CD14-positive monocyte (primary cell): ENCODE measurements at regions not wholly inside any gene's neighbourhood (a gene's known extent, or its start where the extent isn't known, plus 50 kb on each side); places are given as distances from the start of the nearest gene placed in this dataset.

Experiments used
- DNase-seq, 3 donors: peaks; one replicate each; pipeline ENCODE4 v3.0.0-alpha.2; 2011 to 2022
- H2AFZ ChIP-seq: 2 replicates; pipeline ENCODE4 v1.6.0; 2012; ENCODE audit warnings: mild to moderate bottlenecking, low read depth, low read length, inconsistent platforms; ENCODE audit not compliant: insufficient read depth, poor library complexity, severe bottlenecking
- H3K27ac ChIP-seq, 2 donors: 1 replicate in 1 of 2; 2 replicates in 1 of 2; pipeline ENCODE4 v1.5.1; 2012 to 2013; ENCODE audit warnings: low read length in 2 of 2, control low read depth in 1 of 2, inconsistent platforms in 1 of 2, low read depth in 1 of 2, mild to moderate bottlenecking in 1 of 2
- H3K27me3 ChIP-seq, 2 donors: one replicate each; pipeline versions ENCODE4 v1.6.0 to v1.6.1; 2011 to 2013; ENCODE audit warnings: low read length in 2 of 2; ENCODE audit not compliant: control insufficient read depth in 2 of 2, insufficient read depth in 2 of 2
- H3K36me3 ChIP-seq, 2 donors: replicated peaks in 1 of 2; 1 replicate in 1 of 2; 2 replicates in 1 of 2; pipeline versions ENCODE4 v1.5.1 to v1.6.1; 2012 to 2013; ENCODE audit warnings: low read length in 2 of 2, control low read depth in 1 of 2, inconsistent platforms in 1 of 2, mild to moderate bottlenecking in 1 of 2; ENCODE audit not compliant: insufficient read depth in 2 of 2, control insufficient read depth in 1 of 2
- H3K4me1 ChIP-seq, 2 donors: 1 replicate in 1 of 2; 2 replicates in 1 of 2; pipeline versions ENCODE4 v1.5.1 to v1.6.1; 2012 to 2013; ENCODE audit warnings: low read length in 2 of 2, control low read depth in 1 of 2, inconsistent platforms in 1 of 2, mild to moderate bottlenecking in 1 of 2, moderate library complexity in 1 of 2; ENCODE audit not compliant: insufficient read depth in 2 of 2, control insufficient read depth in 1 of 2
- H3K4me2 ChIP-seq: replicated peaks from 2 replicates; pipeline ENCODE3; 2012; ENCODE audit warnings: low read length, moderate library complexity, mild to moderate bottlenecking; ENCODE audit not compliant: poor library complexity, severe bottlenecking; ENCODE audit errors: extremely low read depth
- H3K4me3 ChIP-seq, 3 experiments: fragments of 200-600 bp in 1 of 3; sonication (generic) in 1 of 3; replicated peaks in 1 of 3; 1 replicate in 2 of 3; 2 replicates in 1 of 3; pipeline ENCODE4 v1.5.1; 2011 to 2013; ENCODE audit warnings: low read length in 3 of 3, mild to moderate bottlenecking in 3 of 3, control low read depth in 2 of 3, low read depth in 2 of 3, inconsistent platforms in 1 of 3, moderate library complexity in 1 of 3
- H3K79me2 ChIP-seq: 2 replicates; pipeline ENCODE4 v1.6.0; 2012; ENCODE audit warnings: mild to moderate bottlenecking, control low read depth, inconsistent platforms, low read length, moderate library complexity; ENCODE audit not compliant: insufficient read depth
- H3K9ac ChIP-seq: 2 replicates; pipeline ENCODE4 v1.6.0; 2017; ENCODE audit warnings: low read length, mild to moderate bottlenecking; ENCODE audit not compliant: insufficient read depth, poor library complexity, severe bottlenecking
- H3K9me3 ChIP-seq, 2 donors: replicated peaks in 1 of 2; 1 replicate in 1 of 2; 2 replicates in 1 of 2; pipeline versions ENCODE4 v1.5.1 to v1.6.1; 2012 to 2013; ENCODE audit warnings: low read length in 2 of 2, control low read depth in 1 of 2; ENCODE audit not compliant: control insufficient read depth in 1 of 2, insufficient read depth in 1 of 2
- H4K20me1 ChIP-seq: 2 replicates; pipeline ENCODE4 v1.6.0; 2012; ENCODE audit warnings: mild to moderate bottlenecking, low read length, control low read depth, moderate library complexity; ENCODE audit not compliant: insufficient read depth
- H3K27ac Mint-ChIP-seq, 7 donors: one replicate each; pipeline ENCODE4 v1.8.0; 2020; ENCODE audit warnings: mild to moderate bottlenecking in 7 of 7, mixed read lengths in 7 of 7, moderate library complexity in 6 of 7, inconsistent platforms in 2 of 7
- H3K27me3 Mint-ChIP-seq, 3 donors: one replicate each; pipeline ENCODE4 v1.8.0; 2021 to 2022; ENCODE audit warnings: low read depth in 3 of 3, mild to moderate bottlenecking in 3 of 3, mixed read lengths in 3 of 3, moderate library complexity in 3 of 3, inconsistent platforms in 1 of 3
- H3K36me3 Mint-ChIP-seq, 2 donors: one replicate each; pipeline ENCODE4 v1.8.0; 2020; ENCODE audit warnings: mixed read lengths in 2 of 2, inconsistent platforms in 1 of 2, mild to moderate bottlenecking in 1 of 2
- H3K4me1 Mint-ChIP-seq: one replicate; pipeline ENCODE4 v1.8.0; 2020; ENCODE audit warnings: mild to moderate bottlenecking, mixed read lengths
- H3K4me3 Mint-ChIP-seq, 2 donors: one replicate each; pipeline ENCODE4 v1.8.0; 2020; ENCODE audit warnings: mild to moderate bottlenecking in 2 of 2, mixed read lengths in 2 of 2, moderate library complexity in 1 of 2
- H3K9me3 Mint-ChIP-seq, 7 donors: one replicate each; pipeline ENCODE4 v1.8.0; 2020 to 2022; ENCODE audit warnings: mixed read lengths in 7 of 7, mild to moderate bottlenecking in 6 of 7, moderate library complexity in 6 of 7, inconsistent platforms in 2 of 7
- WGBS: methylation state at CpG from one replicate; pipeline ENCODE4 v1.1.5; 2013; ENCODE audit warnings: missing lambda C conversion rate; ENCODE audit not compliant: insufficient coverage; 5-methylcytosine and 5-hydroxymethylcytosine counted together
- intact Hi-C, 2 donors: fragments of 100-400 bp; cut with micrococcal nuclease; formaldehyde crosslinking; loops; one replicate each; pipeline versions ENCODE4 v1.15.0 to v1.15.1; 2023
- TF ChIP-seq, protein P1 (sequence below): fragments of 200-600 bp; IDR thresholded peaks from one replicate; pipeline ENCODE4 v1.8.0; 2022; ENCODE audit warnings: antibody characterized with exemption, mild to moderate bottlenecking

DNA sequence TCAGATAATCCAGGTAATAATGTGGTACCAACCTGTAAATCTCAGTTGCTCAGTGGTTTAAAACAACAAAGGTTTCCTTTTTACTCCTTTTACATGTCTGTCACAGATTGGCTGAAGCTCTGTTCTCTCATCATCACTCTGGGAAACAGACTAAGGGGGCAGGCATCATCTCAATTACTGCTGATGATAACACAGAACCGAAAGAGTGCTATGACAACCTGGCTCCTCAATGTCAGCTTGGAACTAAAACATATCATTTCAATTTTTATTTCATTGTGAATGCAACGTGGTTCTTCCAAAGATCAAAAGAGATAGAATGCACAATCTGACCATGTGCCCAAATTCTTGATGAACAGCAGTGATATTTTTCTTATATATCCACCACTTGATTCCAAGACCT, 1315.0 kb upstream of the CDH2 start:
- 59% methylated on average over 2 of the region's 2 CpGs for WGBS
- no peaks in the 10 kb centered on the region for H3K36me3 Mint-ChIP-seq
- TF ChIP-seq, protein P1, sequence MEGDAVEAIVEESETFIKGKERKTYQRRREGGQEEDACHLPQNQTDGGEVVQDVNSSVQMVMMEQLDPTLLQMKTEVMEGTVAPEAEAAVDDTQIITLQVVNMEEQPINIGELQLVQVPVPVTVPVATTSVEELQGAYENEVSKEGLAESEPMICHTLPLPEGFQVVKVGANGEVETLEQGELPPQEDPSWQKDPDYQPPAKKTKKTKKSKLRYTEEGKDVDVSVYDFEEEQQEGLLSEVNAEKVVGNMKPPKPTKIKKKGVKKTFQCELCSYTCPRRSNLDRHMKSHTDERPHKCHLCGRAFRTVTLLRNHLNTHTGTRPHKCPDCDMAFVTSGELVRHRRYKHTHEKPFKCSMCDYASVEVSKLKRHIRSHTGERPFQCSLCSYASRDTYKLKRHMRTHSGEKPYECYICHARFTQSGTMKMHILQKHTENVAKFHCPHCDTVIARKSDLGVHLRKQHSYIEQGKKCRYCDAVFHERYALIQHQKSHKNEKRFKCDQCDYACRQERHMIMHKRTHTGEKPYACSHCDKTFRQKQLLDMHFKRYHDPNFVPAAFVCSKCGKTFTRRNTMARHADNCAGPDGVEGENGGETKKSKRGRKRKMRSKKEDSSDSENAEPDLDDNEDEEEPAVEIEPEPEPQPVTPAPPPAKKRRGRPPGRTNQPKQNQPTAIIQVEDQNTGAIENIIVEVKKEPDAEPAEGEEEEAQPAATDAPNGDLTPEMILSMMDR: no peak
- Histone ChIP-seq H3K79me2 (no peaks in the 10 kb centered on the region), H3K36me3 (no peaks in the 10 kb centered on the region), H3K4me2 (no peak overlapping the region), H3K27ac (no peak overlapping the region), H3K9ac (no peak overlapping the region), H3K4me3 (no peak overlapping the region), H2AFZ (no peak overlapping the region), H4K20me1 (no peaks in the 10 kb centered on the region), H3K9me3 (no peaks in the 10 kb centered on the region), H3K27me3 (no peaks in the 10 kb centered on the region), H3K4me1 (no peaks in the 10 kb centered on the region)
- no peak for DNase-seq
- H3K9me3 Mint-ChIP-seq: peaks cover 2 to 10% (median 4%) of the 10 kb centered on the region in 7 donors
- intact Hi-C loops: no loop called here
- no peak overlapping the region for H3K27ac Mint-ChIP-seq
- H3K27me3 Mint-ChIP-seq: no peaks in the 10 kb centered on the region
- H3K4me1 Mint-ChIP-seq: no peaks in the 10 kb centered on the region
- H3K4me3 Mint-ChIP-seq: no peak overlapping the region

DNA sequence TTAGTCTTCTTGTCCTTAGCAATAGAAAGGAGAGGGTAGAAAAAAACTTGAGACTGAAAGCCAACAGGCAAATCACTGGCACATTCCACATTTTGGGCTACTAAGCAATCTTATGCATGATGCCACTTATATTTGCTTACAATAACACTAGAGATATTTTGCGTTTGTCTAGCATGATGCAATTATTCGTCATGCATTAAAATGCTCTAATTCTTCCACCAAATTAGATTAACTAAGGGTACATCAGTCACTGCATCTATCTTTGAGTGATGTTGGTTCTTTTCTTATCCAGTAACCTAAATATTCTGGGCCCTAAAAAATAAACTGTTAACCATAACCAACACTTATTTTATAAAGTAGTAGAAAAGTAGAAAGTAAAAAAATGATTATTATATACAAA, 1311.7 kb upstream of the CDH2 start:
- H3K4me1 ChIP-seq: no peaks in the 10 kb centered on the region
- TF ChIP-seq, protein P1: no peak
- no peak overlapping the region for H3K4me3 Mint-ChIP-seq
- no peak overlapping the region for H3K27ac Mint-ChIP-seq
- H3K4me2 ChIP-seq: no peak overlapping the region
- H3K27me3 Mint-ChIP-seq: peaks cover 0 to 1% (median 0%) of the 10 kb centered on the region in 3 donors
- H3K27me3 ChIP-seq: no peaks in the 10 kb centered on the region
- H3K79me2 ChIP-seq: no peaks in the 10 kb centered on the region
- H3K36me3 Mint-ChIP-seq: no peaks in the 10 kb centered on the region
- intact Hi-C loops: no loop called here
- H3K27ac ChIP-seq: no peak overlapping the region
- no peaks in the 10 kb centered on the region for H3K4me1 Mint-ChIP-seq
- H2AFZ ChIP-seq: no peak overlapping the region
- no peaks in the 10 kb centered on the region for H3K36me3 ChIP-seq
- no peaks in the 10 kb centered on the region for H3K9me3 ChIP-seq
- DNase-seq: no peak
- H3K9ac ChIP-seq: no peak overlapping the region
- H3K4me3 ChIP-seq: no peak overlapping the region
- WGBS: 60% methylated on average over 2 of the region's 2 CpGs
- H3K9me3 Mint-ChIP-seq: peaks cover 1 to 8% (median 4%) of the 10 kb centered on the region in 7 donors
- H4K20me1 ChIP-seq: no peaks in the 10 kb centered on the region
